Activated CD4-positive, alpha-beta T cell treated with anti-CD3 and anti-CD28 coated beads for 24 hours (primary cell): ENCODE measurements at regions not wholly inside any gene's neighbourhood (a gene's known extent, or its start where the extent isn't known, plus 50 kb on each side); places are given as distances from the start of the nearest gene placed in this dataset.

Experiments used
- DNase-seq, 2 donors: peaks; one replicate each; pipeline ENCODE4 v3.0.0-alpha.2; 2020; ENCODE audit warnings: low read depth in 2 of 2

- no peak for DNase-seq
Measured at GRCh38 chr7:52482076-52482475, 553.4 kb upstream of the POM121L12 start.

GRCh38 chr7:52481571-52481970, 553.9 kb upstream of the POM121L12 start:
- no peak for DNase-seq

- no peak for DNase-seq
Measured at GRCh38 chr7:52479990-52480389, 555.4 kb upstream of the POM121L12 start.

DNA sequence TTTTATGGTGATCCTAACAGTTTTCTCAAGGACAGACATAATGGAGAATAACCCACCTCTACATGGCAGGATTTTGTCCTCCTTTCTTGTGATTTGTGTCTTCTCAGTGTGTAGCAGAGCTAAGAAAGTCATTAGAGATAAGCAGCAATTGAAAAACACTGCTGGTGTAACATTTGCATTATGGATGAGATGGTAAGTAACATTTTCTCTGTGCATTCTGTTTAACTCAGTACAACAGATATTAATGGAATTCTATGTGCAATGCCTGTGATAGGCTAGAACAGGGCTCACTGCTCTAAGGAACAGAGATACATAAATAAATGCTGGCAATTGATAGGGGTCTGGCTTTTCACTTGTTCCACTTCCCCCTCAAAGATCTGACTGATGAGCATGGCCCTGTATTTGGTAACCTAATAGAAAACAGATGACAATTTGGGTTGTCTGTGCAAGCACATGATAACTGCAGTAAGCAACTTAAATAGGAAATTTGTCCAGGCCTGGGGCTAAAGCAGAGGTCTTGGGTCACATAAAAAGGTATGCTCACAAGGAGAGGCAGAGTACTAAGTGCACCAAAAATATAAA, 560.3 kb upstream of the POM121L12 start:
- DNase-seq: no peak

- DNase-seq: no peak
Measured at GRCh38 chr7:52473756-52474155, 561.7 kb upstream of the POM121L12 start.

GRCh38 chr7:52472006-52472620, 563.3 kb upstream of the POM121L12 start:
- no peak for DNase-seq

GRCh38 chr7:52465216-52465615, 570.2 kb upstream of the POM121L12 start:
- DNase-seq: no peak

GRCh38 chr7:52463341-52463740, 572.1 kb upstream of the POM121L12 start:
- no peak for DNase-seq

- DNase-seq: no peak
Measured at GRCh38 chr7:52462474-52462873, 573.0 kb upstream of the POM121L12 start.

DNA sequence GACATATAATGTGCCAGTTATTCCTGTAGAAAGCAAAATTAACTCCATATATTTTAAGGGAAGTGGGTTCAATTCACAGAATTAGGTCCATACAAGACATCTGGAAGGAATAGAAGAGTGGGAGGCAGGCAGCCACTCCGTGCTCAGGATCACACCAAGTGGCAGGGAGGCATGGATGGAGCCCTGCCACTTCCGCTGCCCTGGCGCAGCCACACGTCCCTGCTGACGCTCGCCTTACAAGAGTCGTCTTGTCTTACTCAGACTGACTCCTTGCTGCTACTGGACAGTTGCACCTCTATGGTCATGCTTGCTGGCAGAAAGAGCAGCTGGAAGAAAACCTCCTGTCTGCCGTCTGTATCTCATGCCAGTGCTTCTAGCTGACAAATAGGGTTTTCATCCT, 579.9 kb upstream of the POM121L12 start:
- no peak for DNase-seq

- no peak for DNase-seq
Measured at GRCh38 chr7:52450816-52451215, 584.6 kb upstream of the POM121L12 start.

DNA sequence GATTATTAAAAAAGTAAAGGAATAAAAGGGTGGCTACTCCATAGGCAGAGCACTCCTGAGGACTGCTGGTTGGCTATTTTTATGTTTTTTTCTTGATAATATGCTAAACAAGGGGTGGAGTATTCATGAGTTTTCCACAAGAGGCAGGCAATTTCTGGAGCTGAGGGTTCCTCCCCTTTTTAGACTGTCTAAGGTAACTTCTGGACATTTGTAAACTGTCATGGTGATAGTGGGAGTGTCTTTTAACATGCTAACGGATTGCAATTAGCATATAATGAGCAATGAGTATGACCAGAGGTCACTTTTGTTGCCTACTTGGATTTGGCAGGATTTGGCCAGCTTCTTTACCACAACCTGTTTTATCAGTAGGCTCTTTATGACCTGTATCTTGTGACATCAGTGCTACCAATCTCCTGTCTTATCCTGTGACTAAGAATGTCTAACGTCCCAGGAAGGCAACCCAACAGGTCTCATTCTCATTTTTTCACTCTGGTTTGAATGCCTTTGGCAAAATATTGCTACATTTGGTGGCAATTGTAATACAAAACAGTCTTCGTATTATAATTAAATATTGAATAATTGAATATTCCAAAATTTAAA, 587.8 kb upstream of the POM121L12 start:
- no peak for DNase-seq

DNA sequence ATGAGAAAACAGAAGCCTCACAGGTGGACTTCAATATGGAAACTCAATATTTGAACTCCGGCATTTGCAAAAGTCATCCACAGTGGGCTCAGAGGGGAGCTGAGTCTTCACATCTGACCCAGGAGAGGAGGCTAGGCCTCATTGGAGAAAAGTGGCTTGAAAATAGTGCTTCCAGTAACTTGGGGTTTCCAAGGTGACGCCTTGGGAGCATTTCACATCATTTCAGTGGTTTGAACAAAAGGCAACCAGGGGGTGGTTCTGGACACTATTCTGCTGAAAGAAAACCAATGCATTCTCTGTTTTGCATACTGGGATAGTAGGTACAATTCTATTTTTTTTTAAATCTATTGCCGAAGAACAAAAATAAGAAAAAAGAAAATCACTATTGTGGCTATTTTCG, 599.2 kb upstream of the POM121L12 start:
- DNase-seq: no peak

- no peak for DNase-seq
Measured at GRCh38 chr7:52431082-52431815, 604.2 kb upstream of the POM121L12 start.

- DNase-seq: no peak
Measured at GRCh38 chr7:52423251-52423650, 612.2 kb upstream of the POM121L12 start.

- no peak for DNase-seq
Measured at GRCh38 chr7:52413051-52413450, 622.4 kb upstream of the POM121L12 start.

DNA sequence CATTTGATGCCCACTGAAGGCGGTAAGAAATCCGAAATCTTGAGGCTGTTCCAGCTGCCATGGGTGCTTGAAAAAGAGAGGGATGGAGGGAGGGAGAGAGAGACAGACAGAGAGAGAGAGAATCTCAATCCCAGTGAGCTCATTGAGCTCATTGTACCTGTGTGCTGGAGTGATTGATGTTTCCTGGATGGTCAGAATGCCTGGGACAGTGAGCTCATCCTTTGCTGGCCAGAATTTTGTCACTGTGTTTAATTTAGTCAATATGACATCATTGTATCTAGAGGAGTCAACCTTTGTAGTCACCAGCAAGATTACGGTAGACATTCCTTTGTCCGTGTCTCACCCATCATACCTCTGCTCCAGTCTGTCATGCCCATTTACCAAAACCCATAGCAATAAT, 625.4 kb upstream of the POM121L12 start:
- no peak for DNase-seq

DNA sequence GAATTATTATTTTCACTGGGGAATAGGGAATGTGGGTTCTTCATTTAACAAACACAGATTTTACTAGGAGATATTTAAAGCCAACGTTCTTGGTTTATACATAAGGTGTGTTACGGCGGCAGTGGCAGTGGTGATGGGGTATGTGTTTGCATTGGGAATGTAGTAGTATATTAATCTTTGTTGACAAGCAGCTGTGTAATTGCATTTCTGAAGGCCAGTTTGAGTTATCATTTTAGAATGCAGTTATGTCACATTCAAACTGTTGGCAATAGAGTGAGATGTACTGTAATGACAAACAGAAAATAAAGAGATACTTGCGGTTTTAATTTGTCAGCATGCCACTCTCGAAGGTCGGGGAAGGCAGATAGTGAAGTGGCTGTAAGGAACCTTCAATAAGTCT, 628.6 kb upstream of the POM121L12 start:
- DNase-seq: no peak

DNA sequence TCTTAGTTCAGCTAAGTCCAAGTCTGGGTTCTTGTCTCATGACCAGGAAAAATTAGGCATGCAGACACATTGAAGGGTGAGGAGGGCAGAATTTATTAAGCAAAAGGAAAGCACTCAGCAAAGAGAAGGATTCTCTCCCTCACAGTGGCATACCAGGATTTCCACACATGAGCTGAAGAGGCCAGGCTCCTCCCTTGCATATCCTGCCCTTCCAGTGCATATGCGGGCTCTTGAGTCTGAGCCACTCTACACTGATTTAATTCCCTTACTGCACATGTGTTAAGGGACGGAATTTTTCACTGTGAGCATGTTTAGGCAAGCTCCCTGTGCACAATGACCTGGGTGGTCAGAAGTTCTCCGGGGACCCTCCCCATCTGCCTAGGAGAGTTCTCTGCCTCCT, 652.7 kb upstream of the POM121L12 start:
- DNase-seq: no peak

- no peak for DNase-seq
Measured at GRCh38 chr7:52369922-52370321, 665.5 kb upstream of the POM121L12 start.

- DNase-seq: no peak
Measured at GRCh38 chr7:52365349-52365748, 670.1 kb upstream of the POM121L12 start.

DNA sequence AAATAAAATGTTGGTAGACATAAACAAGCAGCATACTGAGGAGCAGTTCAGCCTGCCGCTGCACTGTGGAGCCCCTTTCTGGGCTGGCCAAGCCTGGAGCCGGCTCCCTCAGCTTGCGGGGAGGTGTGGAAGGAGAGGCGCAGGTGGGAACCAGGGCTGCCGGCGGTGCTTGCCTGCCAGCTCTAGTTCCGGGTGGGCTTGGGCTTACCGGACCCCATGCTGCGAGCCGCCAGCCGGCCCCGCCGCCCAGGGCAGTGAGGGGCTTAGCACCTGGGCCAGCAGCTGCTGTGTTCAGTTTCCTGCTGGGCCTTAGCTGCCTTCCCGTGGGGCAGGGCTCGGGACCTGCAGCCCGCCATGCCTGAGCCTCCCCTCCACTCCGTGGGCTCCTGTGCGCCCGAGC, 672.9 kb upstream of the POM121L12 start:
- DNase-seq: no peak

DNA sequence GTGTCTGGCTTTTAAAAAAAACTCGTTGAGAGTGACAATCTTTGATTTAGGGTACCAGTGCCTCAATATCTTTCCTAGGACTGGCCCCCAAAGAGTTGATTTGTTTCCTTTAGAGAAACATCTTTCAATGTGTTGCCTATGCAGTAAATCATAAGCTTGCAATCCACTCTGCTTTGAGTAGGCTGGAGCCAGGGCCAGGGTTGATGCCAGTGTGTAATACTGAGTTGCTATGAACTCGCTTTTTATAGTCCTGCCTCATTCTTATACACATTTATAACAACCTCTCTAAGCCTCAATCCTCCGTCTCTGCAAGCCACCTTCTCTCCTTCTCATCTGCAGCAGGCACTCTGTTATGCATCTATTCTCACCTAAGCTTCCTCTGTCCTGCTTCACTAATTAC, 674.9 kb upstream of the POM121L12 start:
- DNase-seq: no peak
